DOHH2 (cell line): ENCODE measurements at regions not wholly inside any gene's neighbourhood (a gene's known extent, or its start where the extent isn't known, plus 50 kb on each side); places are given as distances from the start of the nearest gene placed in this dataset.

Experiments
- H3F3A ChIP-seq: fragments of 200-600 bp; sonication (generic), shearing (Covaris generic); 2 replicates; pipeline ENCODE4 v1.6.0; 2016; ENCODE audit warnings: antibody characterized with exemption, mild to moderate bottlenecking; ENCODE audit not compliant: control insufficient read depth, insufficient read depth
- H3K27ac ChIP-seq: fragments of 200-600 bp; sonication (generic); 2 replicates; pipeline ENCODE4 v1.5.1; 2014; ENCODE audit warnings: low read depth, mild to moderate bottlenecking, low read length, moderate library complexity
- H3K27me3 ChIP-seq: fragments of 200-600 bp; sonication (generic); 2 replicates; pipeline ENCODE4 v1.6.1; 2014; ENCODE audit warnings: mild to moderate bottlenecking, low read length, mixed read lengths; ENCODE audit not compliant: control insufficient read depth
- H3K36me3 ChIP-seq: fragments of 200-600 bp; sonication (generic); 2 replicates; pipeline ENCODE4 v1.6.1; 2014; ENCODE audit warnings: mild to moderate bottlenecking, low read length, moderate library complexity, mixed read lengths; ENCODE audit not compliant: control insufficient read depth
- H3K4me1 ChIP-seq: fragments of 200-600 bp; sonication (generic); 2 replicates; pipeline ENCODE4 v1.6.1; 2014; ENCODE audit warnings: mild to moderate bottlenecking, low read length, mixed read lengths; ENCODE audit not compliant: control insufficient read depth
- H3K4me2 ChIP-seq: fragments of 200-600 bp; sonication (generic); 2 replicates; pipeline ENCODE4 v1.6.0; 2014; ENCODE audit warnings: mild to moderate bottlenecking, low read length, moderate library complexity
- H3K4me3 ChIP-seq: fragments of 200-600 bp; sonication (generic); 2 replicates; pipeline ENCODE4 v1.5.1; 2014; ENCODE audit warnings: mild to moderate bottlenecking, low read length, mixed read lengths
- H3K79me2 ChIP-seq: fragments of 200-600 bp; sonication (generic); 2 replicates; pipeline ENCODE4 v1.6.1; 2014; ENCODE audit warnings: mild to moderate bottlenecking, low read length, mixed read lengths; ENCODE audit not compliant: control insufficient read depth
- H3K9me2 ChIP-seq: fragments of 200-600 bp; sonication (generic); replicated peaks from 2 replicates; pipeline ENCODE4 v1.6.1; 2014; ENCODE audit warnings: mild to moderate bottlenecking, low read length, mixed read lengths; ENCODE audit not compliant: control insufficient read depth
- H3K9me3 ChIP-seq: fragments of 200-600 bp; sonication (generic); 2 replicates; pipeline ENCODE4 v1.6.1; 2014; ENCODE audit warnings: antibody characterized with exemption, low read length, mixed read lengths; ENCODE audit not compliant: control insufficient read depth, insufficient read depth
- H4K20me1 ChIP-seq: fragments of 200-600 bp; sonication (generic); 2 replicates; pipeline ENCODE4 v1.6.0; 2014; ENCODE audit warnings: low read depth, mild to moderate bottlenecking, antibody characterized with exemption, low read length, moderate library complexity; ENCODE audit not compliant: control insufficient read depth, insufficient read depth
- CTCF ChIP-seq: fragments of 200-600 bp; sonication (generic); IDR thresholded peaks from one replicate; pipeline ENCODE4 v1.5.1; 2014; ENCODE audit warnings: antibody characterized with exemption, mild to moderate bottlenecking, low read depth, low read length; ENCODE audit not compliant: poor library complexity, severe bottlenecking
- EZH2phosphoT487 ChIP-seq: fragments of 200-600 bp; sonication (generic); IDR thresholded peaks from 2 replicates; pipeline ENCODE4 v1.6.1; 2017; ENCODE audit warnings: borderline replicate concordance, mild to moderate bottlenecking, antibody characterized with exemption, low read length, moderate library complexity, mixed read lengths

GRCh38 chr4:83722730-83723269, 186.9 kb downstream of the GPAT3 start:
- no peaks in the 10 kb centered on the region for H3K4me1 ChIP-seq
- no peaks in the 10 kb centered on the region for H3F3A ChIP-seq
- H3K27me3 ChIP-seq, result no peaks in the 10 kb centered on the region
- TF ChIP-seq EZH2phosphoT487 (no peak), CTCF (no peak)
- H3K79me2 ChIP-seq, result no peaks in the 10 kb centered on the region
- no peak overlapping the region for H3K4me3 ChIP-seq
- no peaks in the 10 kb centered on the region for H3K36me3 ChIP-seq
- no peaks in the 10 kb centered on the region for H3K9me3 ChIP-seq
- H3K9me2 ChIP-seq, result no peaks in the 10 kb centered on the region
- H4K20me1 ChIP-seq, result no peaks in the 10 kb centered on the region
- H3K27ac ChIP-seq, result no peak overlapping the region
- H3K4me2 ChIP-seq, result no peak overlapping the region

- no peaks in the 10 kb centered on the region for H3K79me2 ChIP-seq
- no peaks in the 10 kb centered on the region for H3K4me1 ChIP-seq
- H3K9me3 ChIP-seq, result no peaks in the 10 kb centered on the region
- H3K36me3 ChIP-seq, result no peaks in the 10 kb centered on the region
- H3K9me2 ChIP-seq, result no peaks in the 10 kb centered on the region
- no peaks in the 10 kb centered on the region for H3K27me3 ChIP-seq
- no peak overlapping the region for H3K4me2 ChIP-seq
- H3F3A ChIP-seq, result no peaks in the 10 kb centered on the region
- no peak overlapping the region for H3K4me3 ChIP-seq
- no peak for TF ChIP-seq CTCF
- TF ChIP-seq EZH2phosphoT487, result no peak
- H3K27ac ChIP-seq, result no peak overlapping the region
- H4K20me1 ChIP-seq, result no peaks in the 10 kb centered on the region
These were observed 181.0 kb downstream of the GPAT3 start for GRCh38 chr4:83716874-83717273.

GRCh38 chr4:83712890-83713289, 177.0 kb downstream of the GPAT3 start:
- Histone ChIP-seq H3K79me2 (no peaks in the 10 kb centered on the region), H3K9me2 (no peaks in the 10 kb centered on the region), H3K27me3 (no peaks in the 10 kb centered on the region), H3K9me3 (no peaks in the 10 kb centered on the region), H3K36me3 (no peaks in the 10 kb centered on the region), H3K27ac (no peak overlapping the region), H3F3A (no peaks in the 10 kb centered on the region), H3K4me2 (no peak overlapping the region), H4K20me1 (no peaks in the 10 kb centered on the region), H3K4me3 (no peak overlapping the region), H3K4me1 (no peaks in the 10 kb centered on the region)
- TF ChIP-seq EZH2phosphoT487 (no peak), CTCF (no peak)
